H9 (cell line): ENCODE measurements at regions not wholly inside any gene's neighbourhood (a gene's known extent, or its start where the extent isn't known, plus 50 kb on each side); places are given as distances from the start of the nearest gene placed in this dataset.

Experiments
- DNase-seq: peaks from one replicate; pipeline ENCODE4 v3.0.0-alpha.2; 2017
- H2AFZ ChIP-seq: one replicate; pipeline ENCODE4 v1.6.1; 2013; ENCODE audit warnings: mild to moderate bottlenecking, low read length, control low read depth, moderate library complexity
- H2AK5ac ChIP-seq: 2 replicates; pipeline ENCODE4 v1.6.1; 2013; ENCODE audit warnings: low read length, control low read depth, mixed read lengths; ENCODE audit not compliant: insufficient read length
- H2BK120ac ChIP-seq: one replicate; pipeline ENCODE4 v1.6.1; 2013; ENCODE audit warnings: low read depth, mild to moderate bottlenecking, low read length, control low read depth, inconsistent platforms; ENCODE audit not compliant: poor library complexity, severe bottlenecking
- H2BK12ac ChIP-seq: 2 replicates; pipeline ENCODE4 v1.6.1; 2013; ENCODE audit warnings: low read length, control low read depth, mixed read lengths, low read depth; ENCODE audit not compliant: insufficient read length
- H2BK15ac ChIP-seq: 2 replicates; pipeline ENCODE4 v1.6.1; 2013; ENCODE audit warnings: low read depth, low read length, control low read depth
- H2BK20ac ChIP-seq: one replicate; pipeline ENCODE4 v1.6.1; 2013; ENCODE audit warnings: low read depth, mild to moderate bottlenecking, low read length, control low read depth, inconsistent platforms; ENCODE audit not compliant: poor library complexity, severe bottlenecking
- H2BK5ac ChIP-seq: 2 replicates; pipeline ENCODE4 v1.6.1; 2013; ENCODE audit warnings: low read length, control low read depth, mixed read lengths; ENCODE audit not compliant: insufficient read length
- H3K14ac ChIP-seq: 2 replicates; pipeline ENCODE4 v1.6.1; 2013; ENCODE audit warnings: low read length, control low read depth; ENCODE audit not compliant: insufficient read depth
- H3K18ac ChIP-seq: 2 replicates; pipeline ENCODE4 v1.6.1; 2013; ENCODE audit warnings: low read depth, mild to moderate bottlenecking, mixed read lengths, low read length, control low read depth; ENCODE audit not compliant: insufficient read length
- H3K23ac ChIP-seq: 2 replicates; pipeline ENCODE4 v1.6.1; 2013; ENCODE audit warnings: low read length, control low read depth, mixed read lengths, low read depth; ENCODE audit not compliant: insufficient read length
- H3K23me2 ChIP-seq: 2 replicates; pipeline ENCODE4 v1.6.1; 2013; ENCODE audit warnings: low read depth, mild to moderate bottlenecking, mixed read lengths, low read length, control low read depth; ENCODE audit not compliant: insufficient read length, poor library complexity, severe bottlenecking
- H3K27ac ChIP-seq: 2 replicates; pipeline ENCODE4 v1.5.1; 2013; ENCODE audit warnings: low read length, control low read depth, mixed read lengths, low read depth; ENCODE audit not compliant: insufficient read length
- H3K27me3 ChIP-seq: 2 replicates; pipeline ENCODE4 v1.6.1; 2013; ENCODE audit warnings: low read length, control low read depth, inconsistent platforms; ENCODE audit not compliant: insufficient read depth
- H3K4ac ChIP-seq: 2 replicates; pipeline ENCODE4 v1.6.1; 2013; ENCODE audit warnings: low read depth, mild to moderate bottlenecking, control low read depth, inconsistent platforms, low read length, moderate library complexity
- H3K4me1 ChIP-seq: 2 replicates; pipeline ENCODE4 v1.6.1; 2013; ENCODE audit warnings: low read length, control low read depth, inconsistent platforms; ENCODE audit not compliant: insufficient read depth
- H3K4me2 ChIP-seq: 2 replicates; pipeline ENCODE4 v1.6.1; 2013; ENCODE audit warnings: low read length, control low read depth, mixed read lengths; ENCODE audit not compliant: insufficient read length, insufficient read depth
- H3K56ac ChIP-seq: 2 replicates; pipeline ENCODE4 v1.6.1; 2013; ENCODE audit warnings: low read depth, mild to moderate bottlenecking, mixed read lengths, low read length, control low read depth; ENCODE audit not compliant: insufficient read length
- H3K79me1 ChIP-seq: 2 replicates; pipeline ENCODE4 v1.6.1; 2013; ENCODE audit warnings: low read depth, mild to moderate bottlenecking, moderate library complexity, low read length, control low read depth, inconsistent platforms; ENCODE audit not compliant: insufficient read depth, poor library complexity, severe bottlenecking
- H3K79me2 ChIP-seq: 2 replicates; pipeline ENCODE4 v1.6.1; 2013; ENCODE audit warnings: low read length, control low read depth, inconsistent platforms; ENCODE audit not compliant: insufficient read depth
- H3K9ac ChIP-seq: 2 replicates; pipeline ENCODE4 v1.6.1; 2013; ENCODE audit warnings: low read length, control low read depth, mixed read lengths; ENCODE audit not compliant: insufficient read length; ENCODE audit errors: extremely low read depth
- H3K9me3 ChIP-seq: one replicate; pipeline ENCODE4 v1.6.1; 2013; ENCODE audit warnings: low read depth, low read length, inconsistent platforms; ENCODE audit not compliant: control insufficient read depth
- H3T11ph ChIP-seq: one replicate; pipeline ENCODE4 v1.6.1; 2013; ENCODE audit warnings: mild to moderate bottlenecking, low read length, control low read depth, inconsistent platforms
- H4K20me1 ChIP-seq: one replicate; pipeline ENCODE4 v1.6.1; 2013; ENCODE audit not compliant: control insufficient read depth, insufficient read length, insufficient read depth
- H4K5ac ChIP-seq: 2 replicates; pipeline ENCODE4 v1.6.1; 2013; ENCODE audit warnings: low read depth, mild to moderate bottlenecking, mixed read lengths, low read length, control low read depth; ENCODE audit not compliant: insufficient read length
- H4K8ac ChIP-seq: replicated peaks from 2 replicates; pipeline ENCODE4 v1.6.1; 2013; ENCODE audit warnings: low read length, control low read depth, mixed read lengths, low read depth; ENCODE audit not compliant: insufficient read length
- H4K91ac ChIP-seq: 2 replicates; pipeline ENCODE4 v1.6.1; 2013; ENCODE audit warnings: low read depth, mild to moderate bottlenecking, moderate library complexity, mixed read lengths, low read length, control low read depth; ENCODE audit not compliant: insufficient read length
- H3K27ac Mint-ChIP-seq, 3 experiments: 2 replicates in 2 of 3; 3 replicates in 1 of 3; pipeline ENCODE4 v1.8.0; 2020 to 2021; ENCODE audit warnings: mixed read lengths in 3 of 3, mild to moderate bottlenecking in 1 of 3, moderate library complexity in 1 of 3
- H3K27me3 Mint-ChIP-seq: 2 replicates; pipeline ENCODE4 v1.8.0; 2021; ENCODE audit warnings: low read depth, mild to moderate bottlenecking, moderate library complexity, mixed read lengths
- H3K36me3 Mint-ChIP-seq, 3 experiments: 2 replicates in 2 of 3; 3 replicates in 1 of 3; pipeline ENCODE4 v1.8.0; 2020 to 2021; ENCODE audit warnings: low read depth in 3 of 3, mixed read lengths in 3 of 3; ENCODE audit not compliant: insufficient read depth in 1 of 3
- H3K4me1 Mint-ChIP-seq, 2 experiments: 2 replicates each; pipeline ENCODE4 v1.8.0; 2020; ENCODE audit warnings: mixed read lengths in 2 of 2
- H3K4me3 Mint-ChIP-seq, 2 experiments: 2 replicates in 1 of 2; 3 replicates in 1 of 2; pipeline ENCODE4 v1.8.0; 2020 to 2021; ENCODE audit warnings: mild to moderate bottlenecking in 2 of 2, mixed read lengths in 2 of 2, moderate library complexity in 1 of 2
- H3K9me3 Mint-ChIP-seq, 2 experiments: 2 replicates in 1 of 2; 3 replicates in 1 of 2; pipeline ENCODE4 v1.8.0; 2020; ENCODE audit warnings: mild to moderate bottlenecking in 2 of 2, mixed read lengths in 2 of 2, moderate library complexity in 1 of 2
- CTCF ChIP-seq: fragments of 200-600 bp; sonication (generic); conservative IDR thresholded peaks from 3 replicates; pipeline ENCODE4 v1.8.0; 2021; ENCODE audit warnings: antibody characterized with exemption, mild to moderate bottlenecking
- whole genome bisulfite sequencing: extraction: QIAGEN DNeasy Blood & Tissue Kit; methylation state at CpG from one replicate; pipeline ENCODE4 v1.1.7; 2013; ENCODE audit warnings: missing lambda C conversion rate, low lambda C conversion rate, mixed read lengths; ENCODE audit not compliant: insufficient read length; ENCODE audit errors: extremely low coverage; 5-methylcytosine and 5-hydroxymethylcytosine counted together

DNA sequence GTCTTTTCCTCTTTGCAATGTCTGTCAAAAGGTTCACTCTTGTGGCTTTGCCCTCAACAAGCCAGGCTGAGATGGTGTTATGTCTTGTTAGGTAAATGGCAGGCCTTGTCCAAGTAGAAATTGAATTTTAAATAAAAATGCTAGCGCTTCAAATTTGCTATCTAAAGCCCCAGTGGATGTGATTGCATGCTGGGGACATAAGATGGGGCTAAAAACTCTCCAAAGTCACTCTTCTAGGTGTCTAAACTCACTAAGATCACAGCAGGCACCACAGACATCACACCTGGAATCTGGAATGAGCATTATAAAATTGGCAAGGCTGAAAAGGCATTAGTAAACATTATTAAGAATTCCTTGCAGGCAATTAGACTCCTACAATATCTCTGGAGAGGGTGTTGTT, 262.7 kb upstream of the CLINT1 start:
- H2BK20ac ChIP-seq: no peak overlapping the region
- H2BK15ac ChIP-seq: no peak overlapping the region
- no peak for DNase-seq
- no peaks in the 10 kb centered on the region for H3K9me3 ChIP-seq
- Mint-ChIP-seq H3K36me3 (no peaks in the 10 kb centered on the region), H3K4me1 (peaks cover 25 to 27% of the 10 kb centered on the region in 2 experiments), H3K27ac (no peak overlapping the region), H3K4me3 (no peak overlapping the region), H3K27me3 (peaks cover 33% of the 10 kb centered on the region), H3K9me3 (no peaks in the 10 kb centered on the region; a peak in 2 of 5 replicates)
- H3K23me2 ChIP-seq: no peaks in the 10 kb centered on the region
- H3K27ac ChIP-seq: no peak overlapping the region
- H3K4ac ChIP-seq: no peak overlapping the region
- no peak overlapping the region for H3K4me2 ChIP-seq
- H4K91ac ChIP-seq: no peak overlapping the region
- H2AK5ac ChIP-seq: no peak overlapping the region
- no peak overlapping the region for H3K23ac ChIP-seq
- H4K8ac ChIP-seq: no peak overlapping the region
- no peak overlapping the region for H3K18ac ChIP-seq
- no peak overlapping the region for H2BK120ac ChIP-seq
- H3K9ac ChIP-seq: no peak overlapping the region
- peaks cover 3% of the 10 kb centered on the region; the same call in 1 of the 2 replicates for H3K4me1 ChIP-seq
- no peak overlapping the region for H3K14ac ChIP-seq
- no peak overlapping the region for H2AFZ ChIP-seq
- H3K56ac ChIP-seq: no peak overlapping the region
- TF ChIP-seq CTCF: peak; percentile 22; the same call in 1 of the 3 replicates
- no peak overlapping the region for H4K5ac ChIP-seq
- H3K79me1 ChIP-seq: no peaks in the 10 kb centered on the region
- no peaks in the 10 kb centered on the region; the same call in 1 of the 2 replicates for H3K27me3 ChIP-seq
- no peak overlapping the region for H3T11ph ChIP-seq
- no peaks in the 10 kb centered on the region for H4K20me1 ChIP-seq
- no CpG with 5 or more reads among the region's 1 CpG for WGBS
- H2BK5ac ChIP-seq: no peak overlapping the region
- H3K79me2 ChIP-seq: no peaks in the 10 kb centered on the region
- H2BK12ac ChIP-seq: no peak overlapping the region
